GM12874 (cell line): ENCODE measurements at regions not wholly inside any gene's neighbourhood (a gene's known extent, or its start where the extent isn't known, plus 50 kb on each side); places are given as distances from the start of the nearest gene placed in this dataset.

Source experiments
- TF ChIP-seq, protein P1 (sequence below): IDR thresholded peaks from 2 replicates; pipeline ENCODE4 v1.5.1; 2011; ENCODE audit warnings: low read depth, mild to moderate bottlenecking, control low read depth, low read length, moderate library complexity; ENCODE audit not compliant: insufficient read depth

DNA sequence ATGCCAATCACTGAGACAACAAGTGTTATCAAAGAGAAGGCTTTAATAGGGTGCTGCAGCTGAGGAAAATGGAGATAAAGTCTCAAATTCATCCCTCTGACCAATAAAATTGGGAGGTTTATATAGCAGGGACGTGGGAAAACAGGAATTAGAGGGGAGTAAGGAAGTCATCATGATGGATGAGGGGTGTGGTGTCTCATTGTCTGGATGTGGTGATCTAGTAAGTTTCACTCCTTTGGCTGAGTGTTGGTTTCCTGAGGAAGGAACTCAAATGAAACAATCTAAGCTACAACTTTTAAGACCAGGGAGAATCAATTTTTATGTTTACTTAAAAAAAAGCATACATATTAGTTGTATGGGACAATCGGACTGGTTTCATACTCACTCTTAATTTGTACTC is 491.0 kb upstream of the KIRREL3 start:
- TF ChIP-seq, protein P1, sequence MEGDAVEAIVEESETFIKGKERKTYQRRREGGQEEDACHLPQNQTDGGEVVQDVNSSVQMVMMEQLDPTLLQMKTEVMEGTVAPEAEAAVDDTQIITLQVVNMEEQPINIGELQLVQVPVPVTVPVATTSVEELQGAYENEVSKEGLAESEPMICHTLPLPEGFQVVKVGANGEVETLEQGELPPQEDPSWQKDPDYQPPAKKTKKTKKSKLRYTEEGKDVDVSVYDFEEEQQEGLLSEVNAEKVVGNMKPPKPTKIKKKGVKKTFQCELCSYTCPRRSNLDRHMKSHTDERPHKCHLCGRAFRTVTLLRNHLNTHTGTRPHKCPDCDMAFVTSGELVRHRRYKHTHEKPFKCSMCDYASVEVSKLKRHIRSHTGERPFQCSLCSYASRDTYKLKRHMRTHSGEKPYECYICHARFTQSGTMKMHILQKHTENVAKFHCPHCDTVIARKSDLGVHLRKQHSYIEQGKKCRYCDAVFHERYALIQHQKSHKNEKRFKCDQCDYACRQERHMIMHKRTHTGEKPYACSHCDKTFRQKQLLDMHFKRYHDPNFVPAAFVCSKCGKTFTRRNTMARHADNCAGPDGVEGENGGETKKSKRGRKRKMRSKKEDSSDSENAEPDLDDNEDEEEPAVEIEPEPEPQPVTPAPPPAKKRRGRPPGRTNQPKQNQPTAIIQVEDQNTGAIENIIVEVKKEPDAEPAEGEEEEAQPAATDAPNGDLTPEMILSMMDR, result no peak

DNA sequence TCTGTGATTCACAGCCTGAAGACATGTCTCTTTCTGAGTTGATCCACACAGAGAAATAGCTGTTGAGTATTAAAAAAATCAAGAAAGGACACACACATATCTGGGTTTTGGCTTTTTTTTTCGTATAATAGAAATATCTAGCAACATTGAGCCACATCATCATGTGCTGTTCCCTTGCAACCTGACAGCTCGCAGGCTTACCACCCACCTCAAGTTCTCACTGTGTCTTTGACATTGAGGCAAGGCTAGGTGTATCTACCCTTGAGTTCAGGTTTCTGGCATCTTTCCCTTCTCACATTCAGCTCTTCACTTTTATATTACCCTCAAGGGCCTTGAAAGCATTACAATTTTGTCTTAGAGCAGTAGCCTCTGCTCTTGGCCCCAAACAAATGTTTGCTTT is 490.3 kb upstream of the KIRREL3 start:
- TF ChIP-seq, protein P1, result no peak

DNA sequence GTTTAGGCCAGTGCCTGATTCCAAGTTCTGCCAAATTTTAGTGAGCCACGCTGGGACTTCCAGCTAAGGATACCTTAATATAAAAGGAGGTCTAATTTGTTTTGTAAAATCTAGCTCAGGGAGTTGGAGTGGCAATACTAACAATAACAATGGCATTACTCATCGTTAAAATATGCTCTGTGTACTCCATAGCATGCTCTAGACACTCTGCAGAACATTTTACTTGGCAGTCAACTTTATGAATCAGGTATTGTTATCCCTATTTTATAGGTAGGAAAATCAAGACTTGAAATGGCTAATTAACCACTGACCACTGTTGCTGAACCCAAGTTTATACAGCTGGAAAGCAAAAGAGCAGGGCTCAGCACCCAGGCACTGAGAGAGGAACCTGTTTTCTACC is 485.0 kb upstream of the KIRREL3 start:
- TF ChIP-seq, protein P1, result no peak

DNA sequence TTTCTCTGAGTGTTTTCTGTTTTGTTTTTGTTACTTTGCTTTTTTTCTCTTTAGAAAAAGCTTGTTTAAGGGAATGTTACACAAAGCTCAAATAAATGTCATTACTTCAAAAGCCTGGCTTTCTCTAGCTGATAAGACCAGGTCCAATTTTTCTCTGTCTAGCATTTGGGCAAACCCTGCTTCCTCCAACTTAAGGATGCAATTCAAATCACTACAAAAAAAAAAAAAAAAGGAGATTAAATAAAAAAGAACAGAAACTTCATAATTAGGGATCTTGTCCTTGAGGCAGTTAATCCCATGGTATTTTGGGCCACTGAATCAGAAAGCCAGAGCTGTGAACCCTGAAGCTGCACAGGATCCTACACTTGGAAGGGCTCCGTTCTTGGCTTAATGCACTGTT is 480.8 kb upstream of the KIRREL3 start:
- TF ChIP-seq, protein P1, result no peak

DNA sequence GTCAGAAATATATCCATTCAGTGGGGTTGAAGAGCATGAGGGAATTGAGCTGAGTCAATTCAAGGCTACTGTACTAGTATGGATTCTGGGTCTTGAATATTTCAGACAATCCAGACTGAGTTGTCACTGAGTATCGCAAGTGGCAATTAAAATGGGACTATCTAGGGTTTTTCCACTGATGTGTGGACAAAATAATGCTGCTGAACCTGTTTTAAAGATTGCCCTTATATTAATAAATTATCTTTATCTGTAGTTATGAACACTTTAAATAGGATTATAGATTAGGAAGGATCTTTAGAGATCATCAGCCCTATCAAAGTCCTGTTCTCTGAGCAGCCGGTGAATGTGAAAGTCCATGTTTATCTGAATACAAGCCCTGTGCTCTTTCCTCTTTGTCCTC is 478.3 kb upstream of the KIRREL3 start:
- TF ChIP-seq, protein P1, result no peak

DNA sequence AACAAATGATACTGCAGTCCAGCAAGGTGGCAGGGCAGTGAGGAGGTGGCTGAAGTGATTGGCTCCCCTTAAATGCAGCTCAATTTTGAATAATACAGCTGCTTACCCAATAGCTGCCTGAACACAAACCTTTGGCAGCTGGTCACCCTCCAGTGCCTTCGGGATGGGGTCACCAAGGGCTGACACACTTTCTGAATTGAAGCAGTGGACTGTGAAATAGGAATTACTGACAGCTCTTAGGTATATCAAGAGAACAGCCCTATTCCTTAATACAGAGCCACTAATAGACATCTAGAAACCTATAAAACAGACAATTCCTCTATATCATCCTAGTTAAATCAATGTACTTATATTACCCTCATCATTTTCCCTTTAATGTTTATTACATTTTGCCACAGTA is 474.2 kb upstream of the KIRREL3 start:
- TF ChIP-seq, protein P1, result no peak

DNA sequence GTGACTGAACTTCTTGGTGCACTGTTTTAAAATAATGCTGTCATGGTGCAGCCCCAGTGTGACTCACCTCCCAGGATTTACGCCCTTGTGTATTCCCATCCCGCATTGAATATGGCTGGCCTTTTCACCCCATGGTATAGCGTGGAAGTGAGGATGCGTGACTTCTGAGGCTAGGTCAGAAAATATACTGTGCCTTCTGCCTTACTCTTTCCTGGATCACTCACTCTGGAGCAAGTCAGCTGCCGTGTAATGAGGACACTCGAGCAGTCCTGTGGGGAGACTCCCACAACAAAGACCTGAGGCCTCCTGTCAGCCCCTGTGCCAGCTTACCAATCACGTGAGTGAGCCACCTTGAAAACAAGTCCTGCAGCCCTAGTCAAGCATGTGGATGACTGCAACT is 471.9 kb upstream of the KIRREL3 start:
- TF ChIP-seq, protein P1, result no peak

DNA sequence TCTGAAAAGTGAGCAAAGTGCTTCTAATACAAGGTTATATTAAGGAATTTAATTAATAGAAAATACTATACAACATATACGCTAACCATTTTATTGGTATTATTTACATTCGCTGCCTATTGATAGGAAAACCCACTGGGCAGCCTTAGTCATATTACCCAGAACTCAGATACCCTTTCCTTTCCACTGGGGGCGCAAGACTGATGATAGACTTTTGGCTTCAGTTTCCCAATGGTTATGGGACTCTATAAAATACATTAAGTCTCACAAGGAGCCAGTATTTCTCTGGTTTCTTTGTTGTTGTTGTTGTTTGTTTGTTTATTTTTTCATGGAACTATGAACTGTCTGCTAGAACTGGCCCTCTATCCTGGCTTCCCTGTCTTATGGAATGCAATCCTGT is 471.1 kb upstream of the KIRREL3 start:
- TF ChIP-seq, protein P1, result peak; percentile 33; the same call in 1 of the 2 replicates
